Loucy (cell line): ENCODE measurements at regions not wholly inside any gene's neighbourhood (a gene's known extent, or its start where the extent isn't known, plus 50 kb on each side); places are given as distances from the start of the nearest gene placed in this dataset.
"Not testable (repeated sequence)": the region's sequence is repeated elsewhere in the genome, so short reads cannot be mapped to it uniquely, and the experiment has no call there.

Source experiments
- H2AFZ ChIP-seq: fragments of 200-600 bp; sonication (generic); 2 replicates; pipeline ENCODE4 v1.6.0; 2016; ENCODE audit warnings: antibody characterized with exemption, mild to moderate bottlenecking, low read length, moderate library complexity
- H3F3A ChIP-seq: fragments of 200-600 bp; 2 replicates; pipeline ENCODE4 v1.6.0; 2016; ENCODE audit warnings: antibody characterized with exemption, low read depth, mild to moderate bottlenecking
- H3K27me3 ChIP-seq: fragments of 200-600 bp; sonication (generic); 2 replicates; pipeline ENCODE4 v1.6.1; 2014; ENCODE audit warnings: low read length, mild to moderate bottlenecking; ENCODE audit not compliant: insufficient read depth, poor library complexity, severe bottlenecking
- H3K36me3 ChIP-seq: fragments of 200-600 bp; sonication (generic); 2 replicates; pipeline ENCODE4 v1.6.1; 2016; ENCODE audit warnings: low read length; ENCODE audit not compliant: insufficient read depth
- H3K4me1 ChIP-seq: fragments of 200-600 bp; sonication (generic); 2 replicates; pipeline ENCODE4 v1.5.1; 2014; ENCODE audit warnings: low read length, mild to moderate bottlenecking; ENCODE audit not compliant: insufficient read depth, poor library complexity, severe bottlenecking
- H3K4me2 ChIP-seq: fragments of 200-600 bp; sonication (generic); 2 replicates; pipeline ENCODE4 v1.6.0; 2014; ENCODE audit warnings: antibody characterized with exemption, low read length, low read depth, mild to moderate bottlenecking; ENCODE audit not compliant: poor library complexity, severe bottlenecking
- H3K4me3 ChIP-seq: fragments of 200-600 bp; sonication (generic); 2 replicates; pipeline ENCODE4 v1.5.1; 2014; ENCODE audit warnings: low read length, mild to moderate bottlenecking, mixed read lengths; ENCODE audit not compliant: poor library complexity, severe bottlenecking
- H3K79me2 ChIP-seq: fragments of 200-600 bp; sonication (generic); 2 replicates; pipeline ENCODE4 v1.6.1; 2014; ENCODE audit warnings: low read length; ENCODE audit not compliant: insufficient read depth
- H3K9ac ChIP-seq: fragments of 200-600 bp; sonication (generic); 2 replicates; pipeline ENCODE4 v1.6.0; 2014; ENCODE audit warnings: mild to moderate bottlenecking, low read depth, low read length, moderate library complexity; ENCODE audit not compliant: poor library complexity, severe bottlenecking
- H3K9me2 ChIP-seq: fragments of 200-600 bp; sonication (generic); replicated peaks from 2 replicates; pipeline ENCODE4 v1.6.1; 2016; ENCODE audit warnings: low read depth, low read length, mixed read lengths
- H3K9me3 ChIP-seq: fragments of 200-600 bp; sonication (generic); 2 replicates; pipeline ENCODE4 v1.6.1; 2014; ENCODE audit warnings: mild to moderate bottlenecking, antibody characterized with exemption, low read length, low read depth; ENCODE audit not compliant: insufficient read depth
- H4K20me1 ChIP-seq: fragments of 200-600 bp; sonication (generic); 2 replicates; pipeline ENCODE4 v1.6.0; 2014; ENCODE audit warnings: antibody characterized with exemption, low read length, mild to moderate bottlenecking; ENCODE audit not compliant: insufficient read depth, poor library complexity, severe bottlenecking
- CTCF ChIP-seq: fragments of 200-600 bp; sonication (generic); conservative IDR thresholded peaks from 2 replicates; pipeline ENCODE4 v1.5.1; 2014; ENCODE audit warnings: mild to moderate bottlenecking, antibody characterized with exemption, low read length
- EZH2phosphoT487 ChIP-seq: fragments of 200-600 bp; IDR thresholded peaks from 2 replicates; pipeline ENCODE4 v1.6.1; 2018; ENCODE audit warnings: antibody characterized with exemption, mild to moderate bottlenecking, moderate library complexity, borderline replicate concordance

- Histone ChIP-seq H3F3A (no peaks in the 10 kb centered on the region), H3K79me2 (no peaks in the 10 kb centered on the region), H3K27me3 (no peaks in the 10 kb centered on the region), H3K9me2 (no peaks in the 10 kb centered on the region), H3K4me1 (peaks cover 4% of the 10 kb centered on the region), H3K9ac (no peak overlapping the region), H3K4me2 (no peak overlapping the region), H3K4me3 (no peak overlapping the region), H3K9me3 (no peaks in the 10 kb centered on the region), H3K36me3 (no peaks in the 10 kb centered on the region), H4K20me1 (no peaks in the 10 kb centered on the region), H2AFZ (no peak overlapping the region)
- TF ChIP-seq CTCF (no peak), EZH2phosphoT487 (no peak)
Observed at GRCh38 chr14:106166650-106167204, 640.3 kb downstream of the TMEM121 start.

GRCh38 chr14:106170163-106170658 is 643.8 kb downstream of the TMEM121 start:
- not testable (repeated sequence) for H3K9me3 ChIP-seq, H3K4me3 ChIP-seq, H3K27me3 ChIP-seq, H3K36me3 ChIP-seq, H3F3A ChIP-seq, H3K9me2 ChIP-seq, H3K9ac ChIP-seq, H4K20me1 ChIP-seq, H3K4me2 ChIP-seq, H2AFZ ChIP-seq, H3K79me2 ChIP-seq
- TF ChIP-seq CTCF: peak; percentile 54
- peaks cover 17% of the 10 kb centered on the region for H3K4me1 ChIP-seq

GRCh38 chr14:106174206-106174605 is 647.8 kb downstream of the TMEM121 start:
- H3K79me2 ChIP-seq: no peaks in the 10 kb centered on the region

More at GRCh38 chr14:106174206-106174605, 647.8 kb downstream of the TMEM121 start:
- TF ChIP-seq EZH2phosphoT487: no peak
- TF ChIP-seq CTCF: no peak
- H4K20me1 ChIP-seq: no peaks in the 10 kb centered on the region
- no peaks in the 10 kb centered on the region for H3K36me3 ChIP-seq
- no peaks in the 10 kb centered on the region for H3K27me3 ChIP-seq
- H2AFZ ChIP-seq: no peak overlapping the region
- no peaks in the 10 kb centered on the region for H3F3A ChIP-seq
- H3K4me2 ChIP-seq: peak overlapping the region; percentile 65
- H3K4me3 ChIP-seq: peak overlapping the region; percentile 51
- peak overlapping the region; percentile 39 for H3K9ac ChIP-seq
- no peaks in the 10 kb centered on the region for H3K9me3 ChIP-seq
- peaks cover 28% of the 10 kb centered on the region for H3K4me1 ChIP-seq
- H3K9me2 ChIP-seq: no peaks in the 10 kb centered on the region
